ENCODE measurements at regions not wholly inside any gene's neighbourhood (a gene's known extent, or its start where the extent isn't known, plus 50 kb on each side); places are given as distances from the start of the nearest gene placed in this dataset.

GRCh38 chrX:39830414-39830813, 267.3 kb downstream of the BCOR start:
- no peak for TF ChIP-seq CTCF (optimal IDR thresholded peaks at IDR 0.05 in 1 of 3, IDR thresholded peaks at IDR 0.05 in 1 of 3, conservative IDR thresholded peaks at IDR 0.05 in 1 of 3; ENCODE audit: extremely low read depth in 1 of 3, insufficient read depth in 2 of 3, low read length in 3 of 3)
- no peak for TF ChIP-seq EZH2 (IDR thresholded peaks at IDR 0.05; ENCODE audit: low read length)

Data from keratinocyte (primary cell).